Immature natural killer cell (primary cell): ENCODE measurements at regions not wholly inside any gene's neighbourhood (a gene's known extent, or its start where the extent isn't known, plus 50 kb on each side); places are given as distances from the start of the nearest gene placed in this dataset.

ENCODE experiments used
- DNase-seq, 3 donors: peaks; one replicate each; pipeline ENCODE4 v3.0.0; 2022; ENCODE audit warnings: mixed read lengths in 1 of 3
- H3K27ac Mint-ChIP-seq, 6 donors: one replicate each; pipeline ENCODE4 v1.8.0; 2020; ENCODE audit warnings: mixed read lengths in 6 of 6, mild to moderate bottlenecking in 5 of 6, inconsistent platforms in 4 of 6, moderate library complexity in 3 of 6
- H3K27me3 Mint-ChIP-seq, 3 donors: one replicate each; pipeline ENCODE4 v1.8.0; 2020 to 2021; ENCODE audit warnings: low read depth in 3 of 3, mild to moderate bottlenecking in 3 of 3, mixed read lengths in 3 of 3, moderate library complexity in 3 of 3, inconsistent platforms in 1 of 3
- H3K36me3 Mint-ChIP-seq, 3 donors: one replicate each; pipeline ENCODE4 v1.8.0; 2020; ENCODE audit warnings: mixed read lengths in 3 of 3, inconsistent platforms in 2 of 3, mild to moderate bottlenecking in 2 of 3
- H3K4me1 Mint-ChIP-seq, 2 donors: one replicate each; pipeline ENCODE4 v1.8.0; 2020; ENCODE audit warnings: inconsistent platforms in 2 of 2, mild to moderate bottlenecking in 2 of 2, mixed read lengths in 2 of 2, moderate library complexity in 1 of 2
- H3K4me3 Mint-ChIP-seq, 5 donors: one replicate each; pipeline ENCODE4 v1.8.0; 2020; ENCODE audit warnings: mild to moderate bottlenecking in 5 of 5, mixed read lengths in 5 of 5, inconsistent platforms in 3 of 5, moderate library complexity in 3 of 5
- H3K9me3 Mint-ChIP-seq, 6 donors: one replicate each; pipeline ENCODE4 v1.8.0; 2020; ENCODE audit warnings: mild to moderate bottlenecking in 6 of 6, mixed read lengths in 6 of 6, inconsistent platforms in 4 of 6, moderate library complexity in 3 of 6

GRCh38 chr10:27451054-27451453 is 53.0 kb upstream of the RAB18 start:
- Mint-ChIP-seq H3K36me3 (no peaks in the 10 kb centered on the region), H3K27ac (no peak overlapping the region), H3K4me1 (peaks cover 2 to 11% of the 10 kb centered on the region in 2 donors), H3K4me3 (no peak overlapping the region), H3K9me3 (no peaks in the 10 kb centered on the region), H3K27me3 (peaks cover 0 to 5% (median 4%) of the 10 kb centered on the region in 3 donors)
- DNase-seq, result no peak

GRCh38 chr10:27450225-27450624 is 53.9 kb upstream of the RAB18 start:
- DNase-seq, result no peak
- peaks cover 0 to 5% (median 3%) of the 10 kb centered on the region in 3 donors for H3K27me3 Mint-ChIP-seq
- no peak overlapping the region for H3K4me3 Mint-ChIP-seq
- peaks cover 2 to 11% of the 10 kb centered on the region in 2 donors for H3K4me1 Mint-ChIP-seq
- H3K27ac Mint-ChIP-seq, result no peak overlapping the region
- no peaks in the 10 kb centered on the region for H3K9me3 Mint-ChIP-seq
- no peaks in the 10 kb centered on the region for H3K36me3 Mint-ChIP-seq

- Mint-ChIP-seq H3K9me3 (no peaks in the 10 kb centered on the region), H3K4me3 (no peak overlapping the region), H3K27ac (no peak overlapping the region), H3K4me1 (peaks cover 2 to 11% of the 10 kb centered on the region in 2 donors), H3K36me3 (no peaks in the 10 kb centered on the region), H3K27me3 (peaks cover 0 to 5% (median 3%) of the 10 kb centered on the region in 3 donors)
- DNase-seq, result no peak
Observed at GRCh38 chr10:27449571-27449970, 54.5 kb upstream of the RAB18 start.

- H3K4me3 Mint-ChIP-seq, result no peak overlapping the region
Observed at GRCh38 chr10:27448921-27449320, 55.2 kb upstream of the RAB18 start.

GRCh38 chr10:27447540-27447939 is 56.6 kb upstream of the RAB18 start:
- H3K4me3 Mint-ChIP-seq, result no peak overlapping the region
- no peak overlapping the region for H3K27ac Mint-ChIP-seq
- no peak for DNase-seq
- H3K36me3 Mint-ChIP-seq, result no peaks in the 10 kb centered on the region
- H3K27me3 Mint-ChIP-seq, result peaks cover 0 to 5% (median under 1%) of the 10 kb centered on the region in 3 donors
- peaks cover 2 to 11% of the 10 kb centered on the region in 2 donors for H3K4me1 Mint-ChIP-seq
- H3K9me3 Mint-ChIP-seq, result no peaks in the 10 kb centered on the region

More at GRCh38 chr10:27448921-27449320, 55.2 kb upstream of the RAB18 start:
- Mint-ChIP-seq H3K27me3 (peaks cover 0 to 5% (median 3%) of the 10 kb centered on the region in 3 donors), H3K36me3 (no peaks in the 10 kb centered on the region), H3K9me3 (no peaks in the 10 kb centered on the region), H3K4me1 (peaks cover 2 to 11% of the 10 kb centered on the region in 2 donors), H3K27ac (no peak overlapping the region)
- DNase-seq, result no peak

GRCh38 chr10:27446091-27446918 is 57.8 kb upstream of the RAB18 start:
- H3K27me3 Mint-ChIP-seq, result peaks cover 0 to 3% (median 0%) of the 10 kb centered on the region in 3 donors
- H3K36me3 Mint-ChIP-seq, result no peaks in the 10 kb centered on the region
- DNase-seq, result peak; percentile 18 to 32 (median 19)
- peaks cover 2 to 11% of the 10 kb centered on the region in 2 donors for H3K4me1 Mint-ChIP-seq
- no peaks in the 10 kb centered on the region for H3K9me3 Mint-ChIP-seq
- H3K4me3 Mint-ChIP-seq, result no peak overlapping the region
- no peak overlapping the region for H3K27ac Mint-ChIP-seq

- peaks cover 2 to 11% of the 10 kb centered on the region in 2 donors for H3K4me1 Mint-ChIP-seq
- H3K27me3 Mint-ChIP-seq, result peaks cover 0 to 2% (median 0%) of the 10 kb centered on the region in 3 donors
- H3K4me3 Mint-ChIP-seq, result no peak overlapping the region
- no peaks in the 10 kb centered on the region for H3K36me3 Mint-ChIP-seq
- peaks cover 0 to under 1% (median 0%) of the 10 kb centered on the region in 6 donors for H3K9me3 Mint-ChIP-seq
- H3K27ac Mint-ChIP-seq, result no peak overlapping the region
- DNase-seq, result no peak
Observed at GRCh38 chr10:27445070-27445469, 59.0 kb upstream of the RAB18 start.

- Mint-ChIP-seq H3K27me3 (peaks cover 0 to 2% (median 2%) of the 10 kb centered on the region in 3 donors), H3K4me3 (no peak overlapping the region), H3K36me3 (no peaks in the 10 kb centered on the region), H3K9me3 (peaks cover 0 to 2% (median 0%) of the 10 kb centered on the region in 6 donors), H3K4me1 (no peaks in the 10 kb centered on the region), H3K27ac (no peak overlapping the region)
- no peak for DNase-seq
Observed at GRCh38 chr10:27440478-27440877, 63.6 kb upstream of the RAB18 start.

- H3K9me3 Mint-ChIP-seq, result peaks cover 0 to 2% (median 0%) of the 10 kb centered on the region in 6 donors
- H3K4me1 Mint-ChIP-seq, result no peaks in the 10 kb centered on the region
- no peaks in the 10 kb centered on the region for H3K36me3 Mint-ChIP-seq
- H3K27me3 Mint-ChIP-seq, result peaks cover 0 to 2% (median 2%) of the 10 kb centered on the region in 3 donors
- no peak overlapping the region for H3K4me3 Mint-ChIP-seq
- DNase-seq, result no peak
- no peak overlapping the region for H3K27ac Mint-ChIP-seq
Observed at GRCh38 chr10:27440021-27440420, 64.1 kb upstream of the RAB18 start.

GRCh38 chr10:27439101-27439500 is 65.0 kb upstream of the RAB18 start:
- DNase-seq, result no peak
- Mint-ChIP-seq H3K9me3 (peaks cover 0 to 2% (median 0%) of the 10 kb centered on the region in 6 donors), H3K27ac (no peak overlapping the region), H3K36me3 (no peaks in the 10 kb centered on the region), H3K4me3 (no peak overlapping the region), H3K4me1 (no peaks in the 10 kb centered on the region), H3K27me3 (peaks cover 0 to 2% (median 2%) of the 10 kb centered on the region in 3 donors)

- Mint-ChIP-seq H3K4me3 (no peak overlapping the region), H3K27ac (no peak overlapping the region), H3K27me3 (peaks cover 2 to 4% (median 2%) of the 10 kb centered on the region in 3 donors), H3K36me3 (no peaks in the 10 kb centered on the region), H3K4me1 (no peaks in the 10 kb centered on the region), H3K9me3 (peaks cover 0 to 2% (median 0%) of the 10 kb centered on the region in 6 donors)
- no peak for DNase-seq
Observed at GRCh38 chr10:27437775-27438174, 66.3 kb upstream of the RAB18 start.

- H3K4me3 Mint-ChIP-seq, result no peak overlapping the region
- no peaks in the 10 kb centered on the region for H3K36me3 Mint-ChIP-seq
- peaks cover 2 to 4% (median 2%) of the 10 kb centered on the region in 3 donors for H3K27me3 Mint-ChIP-seq
- DNase-seq, result no peak
- H3K4me1 Mint-ChIP-seq, result no peaks in the 10 kb centered on the region
- H3K9me3 Mint-ChIP-seq, result peaks cover 0 to 2% (median 0%) of the 10 kb centered on the region in 6 donors
- H3K27ac Mint-ChIP-seq, result no peak overlapping the region
Observed at GRCh38 chr10:27436710-27437109, 67.4 kb upstream of the RAB18 start.

- H3K4me1 Mint-ChIP-seq, result no peaks in the 10 kb centered on the region
Observed at GRCh38 chr10:27433976-27434375, 70.1 kb upstream of the RAB18 start.

GRCh38 chr10:27426948-27427467 is 77.1 kb upstream of the RAB18 start:
- no peaks in the 10 kb centered on the region for H3K9me3 Mint-ChIP-seq
- H3K27ac Mint-ChIP-seq, result no peak overlapping the region
- H3K36me3 Mint-ChIP-seq, result no peaks in the 10 kb centered on the region
- H3K4me3 Mint-ChIP-seq, result no peak overlapping the region
- H3K27me3 Mint-ChIP-seq, result peaks cover 5 to 6% (median 6%) of the 10 kb centered on the region in 3 donors
- DNase-seq, result no peak
- no peaks in the 10 kb centered on the region for H3K4me1 Mint-ChIP-seq

More at GRCh38 chr10:27433976-27434375, 70.1 kb upstream of the RAB18 start:
- H3K4me3 Mint-ChIP-seq, result no peak overlapping the region
- H3K27me3 Mint-ChIP-seq, result peaks cover 0 to 4% (median 2%) of the 10 kb centered on the region in 3 donors
- DNase-seq, result no peak
- H3K36me3 Mint-ChIP-seq, result no peaks in the 10 kb centered on the region
- H3K27ac Mint-ChIP-seq, result no peak overlapping the region
- peaks cover 0 to 2% (median 0%) of the 10 kb centered on the region in 6 donors for H3K9me3 Mint-ChIP-seq
